K562 (cell line): ENCODE measurements at regions not wholly inside any gene's neighbourhood (a gene's known extent, or its start where the extent isn't known, plus 50 kb on each side); places are given as distances from the start of the nearest gene placed in this dataset.

Experiments used
- ATAC-seq: fragments of 200-7000 bp; cut with Tn5 transposase; 3 replicates; pipeline ENCODE4 v1.9.1; 2020; ENCODE audit warnings: moderate library complexity
- BruUV-seq: library from RNA; stranded (reverse); fragments of 400-500 nt; replicated peaks from 2 replicates; lab custom pipeline; 2021; lab: Mats Ljungman, UMichigan
- CTCF ChIA-PET: fragments of 300-600 bp; formaldehyde crosslinking; extraction: SDS; loops from one replicate; lab custom pipeline; 2021; ENCODE audit warnings: low intra/inter-chr PET ratio; lab: Yijun Ruan, JAX
- POLR2A ChIA-PET: fragments of 300-600, 350-650 bp; sonication (Branson Sonifier 250); formaldehyde crosslinking; extraction: SDS; loops from one replicate; lab custom pipeline; 2021; ENCODE audit warnings: antibody characterized with exemption, inconsistent platforms; lab: Yijun Ruan, JAX
- DNase-seq, 4 experiments: peaks; one replicate each; pipeline versions ENCODE4 v3.0.0 to v3.0.0-alpha.2; 2011 to 2018; ENCODE audit warnings: low spot score in 3 of 4, mixed read lengths in 3 of 4; ENCODE audit errors: extremely low read depth in 1 of 4
- FAIRE-seq: peaks from 2 replicates; lab custom pipeline; 2011; peaks lifted over from hg19 to GRCh38; lab: Jason Lieb, UNC
- H2AFZ ChIP-seq: 2 replicates; pipeline ENCODE4 v1.6.0; 2011; ENCODE audit warnings: low read depth, low read length, control low read depth, inconsistent platforms
- H3K27ac ChIP-seq: fragments of 200-600 bp; 3 replicates; pipeline ENCODE4 v1.8.0; 2011; ENCODE audit warnings: low read depth, mild to moderate bottlenecking, control low read depth, inconsistent platforms, low read length, moderate library complexity, mixed read lengths; ENCODE audit errors: extremely low read depth
- H3K27me3 ChIP-seq, 2 experiments: fragments of 300-600 bp in 1 of 2; 2 replicates in 1 of 2; 3 replicates in 1 of 2; pipeline versions ENCODE4 v1.6.0 to v1.8.0; 2011; ENCODE audit warnings: inconsistent platforms in 2 of 2, low read length in 2 of 2, mild to moderate bottlenecking in 1 of 2, mixed read lengths in 1 of 2, moderate library complexity in 1 of 2; ENCODE audit not compliant: control insufficient read depth in 2 of 2, insufficient read depth in 2 of 2
- H3K36me3 ChIP-seq: fragments of 300-600 bp; 3 replicates; pipeline ENCODE4 v1.8.0; 2011; ENCODE audit warnings: mild to moderate bottlenecking, low read length, inconsistent platforms; ENCODE audit not compliant: control insufficient read depth, insufficient read depth
- H3K4me1 ChIP-seq, 2 experiments: fragments of 200-600 bp in 1 of 2; replicated peaks in 1 of 2; 2 replicates in 1 of 2; 3 replicates in 1 of 2; pipeline versions ENCODE4 v1.5.1 to v1.8.0; 2011; ENCODE audit warnings: inconsistent platforms in 2 of 2, low read length in 2 of 2, mild to moderate bottlenecking in 1 of 2, mixed read lengths in 1 of 2, moderate library complexity in 1 of 2; ENCODE audit not compliant: control insufficient read depth in 2 of 2, insufficient read depth in 2 of 2
- H3K4me2 ChIP-seq: 2 replicates; pipeline ENCODE4 v1.6.1; 2011; ENCODE audit warnings: low read length, control low read depth, inconsistent platforms, mixed read lengths; ENCODE audit not compliant: insufficient read depth
- H3K4me3 ChIP-seq: fragments of 200-600 bp; sonication (generic), shearing (Covaris generic); 2 replicates; pipeline ENCODE4 v1.5.1; 2016; ENCODE audit warnings: control low read depth, inconsistent platforms
- H3K79me2 ChIP-seq: fragments of 200-600 bp; 3 replicates; pipeline ENCODE4 v1.8.0; 2011; ENCODE audit warnings: low read length, inconsistent platforms; ENCODE audit not compliant: control insufficient read depth, insufficient read depth
- H3K9ac ChIP-seq, 2 experiments: 2 replicates each; pipeline versions ENCODE4 v1.6.0 to v1.6.1; 2011; ENCODE audit warnings: low read depth in 2 of 2, low read length in 2 of 2, control low read depth in 1 of 2, inconsistent platforms in 1 of 2, mild to moderate bottlenecking in 1 of 2, mixed read lengths in 1 of 2; ENCODE audit not compliant: insufficient read depth in 1 of 2
- H3K9me1 ChIP-seq: one replicate; pipeline ENCODE4 v1.6.0; 2011; ENCODE audit warnings: inconsistent platforms, mild to moderate bottlenecking, low read length, moderate library complexity; ENCODE audit not compliant: control insufficient read depth, insufficient read depth
- H3K9me3 ChIP-seq: replicated peaks from 2 replicates; pipeline ENCODE4 v1.5.1; 2011; ENCODE audit warnings: low read depth, low read length, inconsistent platforms; ENCODE audit not compliant: control insufficient read depth, insufficient read depth
- H4K20me1 ChIP-seq: replicated peaks from 2 replicates; pipeline ENCODE4 v1.6.1; 2011; ENCODE audit warnings: low read length, inconsistent platforms, mixed read lengths; ENCODE audit not compliant: control insufficient read depth, insufficient read depth
- CBX2 ChIP-seq: fragments of 200-600 bp; sonication (generic); IDR thresholded peaks from one replicate; pipeline ENCODE4 v1.6.1; 2012; ENCODE audit warnings: mild to moderate bottlenecking, low read length, inconsistent platforms; ENCODE audit not compliant: insufficient read depth, poor library complexity, severe bottlenecking
- MAFF ChIP-seq: IDR thresholded peaks from 2 replicates; pipeline ENCODE4 v1.6.1; 2012; ENCODE audit warnings: low read length, improper control_type of control experiment
- RBM14 ChIP-seq: fragments of 200-400 bp; formaldehyde crosslinking; IDR thresholded peaks from 2 replicates; pipeline ENCODE4 v1.6.1; 2018; ENCODE audit warnings: low read depth, mild to moderate bottlenecking, low read length, moderate library complexity, borderline replicate concordance; ENCODE audit not compliant: insufficient read depth
- U2AF2 ChIP-seq: fragments of 200-400 bp; formaldehyde crosslinking; optimal IDR thresholded peaks from 2 replicates; pipeline ENCODE3; 2017; ENCODE audit warnings: low read depth, mild to moderate bottlenecking, low read length
- XRCC4 ChIP-seq: IDR thresholded peaks from one replicate; pipeline ENCODE4 v1.6.1; 2011; ENCODE audit not compliant: insufficient read depth, insufficient read length; ENCODE audit errors: extremely low read depth
- WGBS: fragments of 100-300 bp; shearing (Covaris generic); methylation state at CpG from one replicate; pipeline ENCODE4 v1.1.6; 2016; ENCODE audit warnings: low coverage, mixed read lengths; ENCODE audit not compliant: insufficient coverage; ENCODE audit errors: missing lambda C conversion rate; 5-methylcytosine and 5-hydroxymethylcytosine counted together
- in situ Hi-C: fragments of 300-500 bp; cut with MboI; formaldehyde crosslinking; loops from 4 replicates; pipeline ENCODE4 v1.15.0; 2018; ENCODE audit warnings: inconsistent platforms, mixed read lengths
- intact Hi-C: fragments of 100-400 bp; cut with micrococcal nuclease; formaldehyde crosslinking; loops from 2 replicates; pipeline ENCODE4 v1.14.2; 2022
- TF ChIP-seq, protein P1 (sequence below): IDR thresholded peaks from 3 replicates; pipeline ENCODE4 v1.6.1; 2011; ENCODE audit warnings: borderline replicate concordance, mild to moderate bottlenecking; ENCODE audit not compliant: insufficient read length, insufficient read depth

DNA sequence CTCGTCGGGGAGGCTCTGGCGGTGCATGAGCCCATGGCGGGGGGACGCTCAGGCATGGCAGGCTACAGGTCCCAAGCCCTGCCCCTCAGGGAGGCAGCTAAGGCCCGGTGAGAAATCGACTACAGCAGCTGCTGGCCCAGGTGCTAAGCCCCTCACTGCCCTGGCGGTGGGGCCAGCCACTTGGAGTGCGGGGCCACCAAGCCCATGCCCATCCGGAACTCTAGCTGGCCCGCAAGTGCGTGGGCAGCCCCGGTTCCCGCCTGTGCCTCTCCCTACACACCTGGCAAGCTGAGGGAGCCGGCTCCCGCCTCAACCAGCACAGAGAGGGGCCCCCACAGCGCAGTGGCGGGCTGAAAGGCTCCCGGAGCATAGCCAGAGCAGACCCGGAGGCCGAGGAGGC lies 1896.9 kb upstream of the CDH6 start:
- H3K9ac ChIP-seq: no peak overlapping the region
- H3K79me2 ChIP-seq: no peaks in the 10 kb centered on the region
- no peak overlapping the region for H3K4me3 ChIP-seq
- intact Hi-C loops: no loop called here
- BruUV-seq: no TSS peak
- H3K36me3 ChIP-seq: no peaks in the 10 kb centered on the region
- no peaks in the 10 kb centered on the region for H4K20me1 ChIP-seq
- no peaks in the 10 kb centered on the region for H3K27me3 ChIP-seq
- no peak overlapping the region for H3K4me2 ChIP-seq
- no peaks in the 10 kb centered on the region for H3K4me1 ChIP-seq
- H3K27ac ChIP-seq: no peak overlapping the region
- POLR2A ChIA-PET: no interaction called here
- TF ChIP-seq U2AF2 (no peak), MAFF (no peak), XRCC4 (no peak), CBX2 (no peak), RBM14 (no peak)
- TF ChIP-seq, protein P1, sequence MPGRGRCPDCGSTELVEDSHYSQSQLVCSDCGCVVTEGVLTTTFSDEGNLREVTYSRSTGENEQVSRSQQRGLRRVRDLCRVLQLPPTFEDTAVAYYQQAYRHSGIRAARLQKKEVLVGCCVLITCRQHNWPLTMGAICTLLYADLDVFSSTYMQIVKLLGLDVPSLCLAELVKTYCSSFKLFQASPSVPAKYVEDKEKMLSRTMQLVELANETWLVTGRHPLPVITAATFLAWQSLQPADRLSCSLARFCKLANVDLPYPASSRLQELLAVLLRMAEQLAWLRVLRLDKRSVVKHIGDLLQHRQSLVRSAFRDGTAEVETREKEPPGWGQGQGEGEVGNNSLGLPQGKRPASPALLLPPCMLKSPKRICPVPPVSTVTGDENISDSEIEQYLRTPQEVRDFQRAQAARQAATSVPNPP: no peak
- in situ Hi-C loops: no loop called here
- 7% methylated on average over 20 of the region's 21 CpGs for WGBS
- no peak for FAIRE-seq
- no peak overlapping the region for H2AFZ ChIP-seq
- no peaks in the 10 kb centered on the region for H3K9me1 ChIP-seq
- ATAC-seq: no peak
- no peak for DNase-seq
- no peaks in the 10 kb centered on the region for H3K9me3 ChIP-seq
- CTCF ChIA-PET: no interaction called here
